ENCODE measurements at regions not wholly inside any gene's neighbourhood (a gene's known extent, or its start where the extent isn't known, plus 50 kb on each side); places are given as distances from the start of the nearest gene placed in this dataset.

GRCh38 chr7:46133751-46134150 lies 212.7 kb upstream of the IGFBP3 start:
- TF ChIP-seq CTCF (IDR thresholded peaks at IDR 0.05; ENCODE audit: insufficient read depth, low read depth, low read length) (no peak), EZH2 (IDR thresholded peaks at IDR 0.05; ENCODE audit: insufficient read depth, low read length) (no peak)
